ENCODE measurements at regions not wholly inside any gene's neighbourhood (a gene's known extent, or its start where the extent isn't known, plus 50 kb on each side); places are given as distances from the start of the nearest gene placed in this dataset.

- H3K4me1 Mint-ChIP-seq (ENCODE audit: low read depth), result no peaks in the 10 kb centered on the region
- H3K4me3 Mint-ChIP-seq, result no peak overlapping the region
- TF ChIP-seq CTCF (IDR thresholded peaks at IDR 0.05), result no peak
- peaks cover 4% of the 10 kb centered on the region; the same call in 1 of the 2 replicates for H3K9me3 Mint-ChIP-seq
- H3K27me3 Mint-ChIP-seq (ENCODE audit: insufficient read depth), result peaks cover 8% of the 10 kb centered on the region
- H3K36me3 Mint-ChIP-seq (ENCODE audit: low read depth), result peaks cover 5% of the 10 kb centered on the region; the same call in 1 of the 2 replicates
- no peak for DNase-seq
- no peak overlapping the region for H3K27ac Mint-ChIP-seq
These were observed 307.8 kb downstream of the BCL11B start for GRCh38 chr14:98964171-98964570.

- no peak overlapping the region for H3K27ac Mint-ChIP-seq
- DNase-seq, result no peak
- peaks cover 4% of the 10 kb centered on the region; the same call in 1 of the 2 replicates for H3K9me3 Mint-ChIP-seq
- H3K27me3 Mint-ChIP-seq (ENCODE audit: insufficient read depth), result peaks cover 7% of the 10 kb centered on the region
- H3K4me1 Mint-ChIP-seq (ENCODE audit: low read depth), result no peaks in the 10 kb centered on the region
- TF ChIP-seq CTCF (IDR thresholded peaks at IDR 0.05), result no peak
- H3K4me3 Mint-ChIP-seq, result no peak overlapping the region
- peaks cover 5% of the 10 kb centered on the region; the same call in 1 of the 2 replicates for H3K36me3 Mint-ChIP-seq (ENCODE audit: low read depth)
These were observed 306.9 kb downstream of the BCL11B start for GRCh38 chr14:98965076-98965475.

GRCh38 chr14:98966016-98966415 lies 306.0 kb downstream of the BCL11B start:
- DNase-seq, result no peak
- Mint-ChIP-seq H3K27me3 (ENCODE audit: insufficient read depth) (peaks cover 7% of the 10 kb centered on the region), H3K36me3 (ENCODE audit: low read depth) (peaks cover 5% of the 10 kb centered on the region; the same call in 1 of the 2 replicates), H3K27ac (no peak overlapping the region), H3K4me1 (ENCODE audit: low read depth) (no peaks in the 10 kb centered on the region), H3K4me3 (no peak overlapping the region), H3K9me3 (peaks cover 4% of the 10 kb centered on the region; the same call in 1 of the 2 replicates)
- no peak for TF ChIP-seq CTCF (IDR thresholded peaks at IDR 0.05)

GRCh38 chr14:98966475-98967162 lies 305.4 kb downstream of the BCL11B start:
- no peak for TF ChIP-seq CTCF (IDR thresholded peaks at IDR 0.05)
- no peak for DNase-seq

GRCh38 chr14:98974113-98974512 lies 297.9 kb downstream of the BCL11B start:
- Mint-ChIP-seq H3K4me1 (ENCODE audit: low read depth) (no peaks in the 10 kb centered on the region), H3K9me3 (peaks cover 14% of the 10 kb centered on the region; the same call in 1 of the 2 replicates), H3K4me3 (no peak overlapping the region), H3K27ac (no peak overlapping the region), H3K27me3 (ENCODE audit: insufficient read depth) (peaks cover 3% of the 10 kb centered on the region), H3K36me3 (ENCODE audit: low read depth) (no peaks in the 10 kb centered on the region)
- no peak for TF ChIP-seq CTCF (IDR thresholded peaks at IDR 0.05)
- DNase-seq, result no peak

More at GRCh38 chr14:98966475-98967162, 305.4 kb downstream of the BCL11B start:
- Mint-ChIP-seq H3K27ac (no peak overlapping the region), H3K36me3 (ENCODE audit: low read depth) (peaks cover 5% of the 10 kb centered on the region; the same call in 1 of the 2 replicates), H3K9me3 (peaks cover 4% of the 10 kb centered on the region; the same call in 1 of the 2 replicates), H3K4me3 (no peak overlapping the region), H3K27me3 (ENCODE audit: insufficient read depth) (peaks cover 5% of the 10 kb centered on the region), H3K4me1 (ENCODE audit: low read depth) (no peaks in the 10 kb centered on the region)
